ENCODE measurements at regions not wholly inside any gene's neighbourhood (a gene's known extent, or its start where the extent isn't known, plus 50 kb on each side); places are given as distances from the start of the nearest gene placed in this dataset.
"Not testable (repeated sequence)": the region's sequence is repeated elsewhere in the genome, so short reads cannot be mapped to it uniquely, and the experiment has no call there.

GRCh38 chr4:189600718-189601435 lies 339.8 kb upstream of the FRG1 start:
- no peak for DNase-seq (ENCODE audit: low read depth in 2 of 2)

- DNase-seq (ENCODE audit: low read depth in 2 of 2), result not testable (repeated sequence)
Measured at GRCh38 chr4:189602827-189603226, 337.8 kb upstream of the FRG1 start.

- not testable (repeated sequence) for DNase-seq (ENCODE audit: low read depth in 2 of 2)
Measured at GRCh38 chr4:189610571-189610970, 330.1 kb upstream of the FRG1 start.

GRCh38 chr4:189613207-189613606 lies 327.5 kb upstream of the FRG1 start:
- DNase-seq (ENCODE audit: low read depth in 2 of 2), result no peak

- DNase-seq (ENCODE audit: low read depth in 2 of 2), result no peak
Measured at GRCh38 chr4:189615217-189615663, 325.4 kb upstream of the FRG1 start.

GRCh38 chr4:189617741-189618140 lies 322.9 kb upstream of the FRG1 start:
- DNase-seq (ENCODE audit: low read depth in 2 of 2), result not testable (repeated sequence)

GRCh38 chr4:189619441-189620250 lies 321.0 kb upstream of the FRG1 start:
- not testable (repeated sequence) for DNase-seq (ENCODE audit: low read depth in 2 of 2)

- DNase-seq (ENCODE audit: low read depth in 2 of 2), result not testable (repeated sequence)
Measured at GRCh38 chr4:189622574-189622973, 318.1 kb upstream of the FRG1 start.

- DNase-seq (ENCODE audit: low read depth in 2 of 2), result not testable (repeated sequence)
Measured at GRCh38 chr4:189627041-189627440, 313.6 kb upstream of the FRG1 start.

GRCh38 chr4:189629733-189630132 lies 310.9 kb upstream of the FRG1 start:
- DNase-seq (ENCODE audit: low read depth in 2 of 2), result not testable (repeated sequence)

- DNase-seq (ENCODE audit: low read depth in 2 of 2), result not testable (repeated sequence)
Measured at GRCh38 chr4:189630913-189631567, 309.6 kb upstream of the FRG1 start.

- DNase-seq (ENCODE audit: low read depth in 2 of 2), result not testable (repeated sequence)
Measured at GRCh38 chr4:189631568-189631916, 309.1 kb upstream of the FRG1 start.

- DNase-seq (ENCODE audit: low read depth in 2 of 2), result not testable (repeated sequence)
Measured at GRCh38 chr4:189650436-189650835, 290.2 kb upstream of the FRG1 start.

GRCh38 chr4:189653130-189653653 lies 287.5 kb upstream of the FRG1 start:
- DNase-seq (ENCODE audit: low read depth in 2 of 2), result not testable (repeated sequence)

GRCh38 chr4:189653983-189654382 lies 286.7 kb upstream of the FRG1 start:
- DNase-seq (ENCODE audit: low read depth in 2 of 2), result not testable (repeated sequence)

- not testable (repeated sequence) for DNase-seq (ENCODE audit: low read depth in 2 of 2)
Measured at GRCh38 chr4:189654396-189654795, 286.3 kb upstream of the FRG1 start.

- DNase-seq (ENCODE audit: low read depth in 2 of 2), result not testable (repeated sequence)
Measured at GRCh38 chr4:189655817-189656216, 284.9 kb upstream of the FRG1 start.

- no peak for DNase-seq (ENCODE audit: low read depth in 2 of 2)
Measured at GRCh38 chr4:189656641-189657040, 284.0 kb upstream of the FRG1 start.

- not testable (repeated sequence) for DNase-seq (ENCODE audit: low read depth in 2 of 2)
Measured at GRCh38 chr4:189658259-189658658, 282.4 kb upstream of the FRG1 start.

- not testable (repeated sequence) for DNase-seq (ENCODE audit: low read depth in 2 of 2)
Measured at GRCh38 chr4:189658831-189659230, 281.8 kb upstream of the FRG1 start.

- DNase-seq (ENCODE audit: low read depth in 2 of 2), result no peak
Measured at GRCh38 chr4:189659287-189659686, 281.4 kb upstream of the FRG1 start.

GRCh38 chr4:189660722-189661360 lies 279.8 kb upstream of the FRG1 start:
- no peak for DNase-seq (ENCODE audit: low read depth in 2 of 2)

Data from stimulated activated CD4-positive, alpha-beta T cell treated with anti-CD3 and anti-CD28 coated beads, Interleukin-1b, Interleukin-23, amount 100 ng/mL, for 1 hour (primary cell).